22Rv1 (cell line): ENCODE measurements at regions not wholly inside any gene's neighbourhood (a gene's known extent, or its start where the extent isn't known, plus 50 kb on each side); places are given as distances from the start of the nearest gene placed in this dataset.
"Not testable (repeated sequence)": the region's sequence is repeated elsewhere in the genome, so short reads cannot be mapped to it uniquely, and the experiment has no call there.

Source experiments
- H3K27ac ChIP-seq: fragments of 450-650 bp; 2 replicates; pipeline ENCODE4 v1.5.1; 2017
- ZFX ChIP-seq: fragments of 450-650 bp; IDR thresholded peaks from 2 replicates; pipeline ENCODE4 v1.6.1; 2017; ENCODE audit warnings: antibody characterized with exemption, borderline replicate concordance
- TF ChIP-seq, protein P1 (sequence below): fragments of 450-650 bp; IDR thresholded peaks from 2 replicates; pipeline ENCODE4 v1.5.1; 2017; ENCODE audit warnings: mild to moderate bottlenecking

DNA sequence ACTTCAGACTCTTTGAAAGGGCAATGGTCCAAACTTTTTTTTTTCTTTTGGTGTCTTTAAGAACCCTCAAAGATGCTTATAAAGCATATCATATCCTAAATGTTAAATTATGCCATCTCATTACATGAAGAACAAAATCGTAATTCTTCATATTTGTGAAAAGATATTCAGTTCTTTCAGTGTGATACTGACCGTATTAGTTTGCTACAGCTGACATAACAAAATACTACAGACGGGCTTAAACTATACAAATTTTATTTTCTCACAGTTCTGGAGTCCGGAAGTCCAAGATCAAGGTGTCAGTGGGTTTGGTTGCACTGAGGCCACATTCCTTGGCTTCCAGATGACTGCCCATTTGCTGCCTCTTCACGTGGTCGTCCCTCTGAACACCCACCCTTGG, 1377.2 kb upstream of the ZEB2 start:
- no peak overlapping the region for H3K27ac ChIP-seq
- TF ChIP-seq, protein P1, sequence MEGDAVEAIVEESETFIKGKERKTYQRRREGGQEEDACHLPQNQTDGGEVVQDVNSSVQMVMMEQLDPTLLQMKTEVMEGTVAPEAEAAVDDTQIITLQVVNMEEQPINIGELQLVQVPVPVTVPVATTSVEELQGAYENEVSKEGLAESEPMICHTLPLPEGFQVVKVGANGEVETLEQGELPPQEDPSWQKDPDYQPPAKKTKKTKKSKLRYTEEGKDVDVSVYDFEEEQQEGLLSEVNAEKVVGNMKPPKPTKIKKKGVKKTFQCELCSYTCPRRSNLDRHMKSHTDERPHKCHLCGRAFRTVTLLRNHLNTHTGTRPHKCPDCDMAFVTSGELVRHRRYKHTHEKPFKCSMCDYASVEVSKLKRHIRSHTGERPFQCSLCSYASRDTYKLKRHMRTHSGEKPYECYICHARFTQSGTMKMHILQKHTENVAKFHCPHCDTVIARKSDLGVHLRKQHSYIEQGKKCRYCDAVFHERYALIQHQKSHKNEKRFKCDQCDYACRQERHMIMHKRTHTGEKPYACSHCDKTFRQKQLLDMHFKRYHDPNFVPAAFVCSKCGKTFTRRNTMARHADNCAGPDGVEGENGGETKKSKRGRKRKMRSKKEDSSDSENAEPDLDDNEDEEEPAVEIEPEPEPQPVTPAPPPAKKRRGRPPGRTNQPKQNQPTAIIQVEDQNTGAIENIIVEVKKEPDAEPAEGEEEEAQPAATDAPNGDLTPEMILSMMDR: no peak
- no peak for TF ChIP-seq ZFX

DNA sequence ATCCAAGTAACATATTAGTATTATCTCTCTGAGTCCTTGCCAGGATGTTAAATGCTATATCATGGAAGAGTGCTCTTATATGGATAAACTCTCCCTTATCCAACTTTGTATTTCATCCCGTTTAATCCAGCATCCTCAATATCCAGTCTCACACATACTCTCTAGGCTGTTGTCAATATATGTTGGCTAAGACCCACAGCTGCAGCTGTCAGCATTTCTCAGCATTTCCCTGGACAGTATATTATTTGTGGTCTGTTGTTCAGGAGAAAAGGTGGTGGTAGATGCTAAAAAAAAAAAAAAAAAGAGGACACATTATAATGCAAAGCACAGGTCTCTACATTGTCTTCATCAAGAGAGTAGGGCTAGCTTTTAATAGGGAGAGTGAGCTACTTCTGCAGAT, 1368.0 kb upstream of the ZEB2 start:
- TF ChIP-seq, protein P1: no peak
- TF ChIP-seq ZFX: no peak
- no peak overlapping the region for H3K27ac ChIP-seq

DNA sequence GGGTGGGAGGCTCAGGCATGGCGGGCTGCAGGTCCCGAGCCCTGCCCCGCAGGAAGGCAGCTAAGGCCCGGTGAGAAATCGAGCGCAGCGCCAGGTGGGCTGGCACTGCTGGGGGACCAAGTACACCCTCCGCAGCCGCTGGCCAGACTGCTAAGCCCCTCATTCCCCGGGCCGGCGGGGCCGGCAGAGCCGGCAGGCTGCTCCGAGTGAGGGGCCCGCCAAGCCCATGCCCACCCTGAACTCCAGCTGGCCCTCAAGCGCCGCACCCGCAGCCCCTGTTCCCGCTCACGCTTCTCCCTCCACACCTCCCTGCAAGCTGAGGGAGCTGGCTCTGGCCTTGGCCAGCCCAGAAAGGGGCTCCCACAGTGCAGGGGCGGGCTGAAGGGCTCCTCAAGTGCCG, 1361.1 kb upstream of the ZEB2 start:
- H3K27ac ChIP-seq: not testable (repeated sequence)

DNA sequence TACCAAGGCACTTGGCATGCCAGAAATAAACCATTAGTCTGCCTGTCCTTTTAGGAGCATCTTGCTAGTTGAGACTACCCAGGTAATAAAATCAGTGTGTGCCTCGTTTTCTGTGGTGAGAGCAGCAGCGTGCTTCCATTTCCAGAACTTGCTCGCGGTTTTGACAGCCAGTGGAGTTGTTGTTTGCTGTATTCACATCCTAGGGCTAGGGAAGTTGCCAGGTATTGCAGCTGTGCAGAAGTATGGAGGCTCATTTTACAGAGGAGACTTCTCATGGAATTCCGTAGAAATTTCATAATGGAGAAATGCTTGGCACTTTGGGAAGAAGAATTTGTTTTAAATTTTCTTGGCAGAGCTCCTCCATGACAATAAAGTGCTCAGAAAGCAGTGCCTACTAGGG, 1355.1 kb upstream of the ZEB2 start:
- no peak overlapping the region for H3K27ac ChIP-seq
- no peak for TF ChIP-seq ZFX
- TF ChIP-seq, protein P1: no peak

DNA sequence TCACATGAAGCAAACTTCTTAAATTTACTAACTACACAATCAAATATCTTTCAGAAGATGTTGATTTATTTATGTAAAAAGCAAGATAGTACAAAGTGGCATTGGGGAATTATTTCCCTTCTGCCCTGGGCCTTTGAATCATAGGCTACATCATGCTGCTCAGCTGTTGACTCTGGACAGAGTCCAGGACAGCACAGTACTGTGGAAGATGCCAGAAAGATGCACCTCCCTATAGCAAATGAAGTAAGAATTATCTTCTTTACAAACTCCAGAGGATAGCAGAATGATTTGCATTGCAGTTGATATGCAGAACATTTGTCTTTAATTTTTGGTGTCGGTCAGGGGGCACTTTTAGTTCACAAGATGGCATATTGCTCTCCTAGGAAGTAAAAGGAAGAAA, 1354.5 kb upstream of the ZEB2 start:
- no peak overlapping the region for H3K27ac ChIP-seq
- no peak for TF ChIP-seq ZFX
- TF ChIP-seq, protein P1: no peak

DNA sequence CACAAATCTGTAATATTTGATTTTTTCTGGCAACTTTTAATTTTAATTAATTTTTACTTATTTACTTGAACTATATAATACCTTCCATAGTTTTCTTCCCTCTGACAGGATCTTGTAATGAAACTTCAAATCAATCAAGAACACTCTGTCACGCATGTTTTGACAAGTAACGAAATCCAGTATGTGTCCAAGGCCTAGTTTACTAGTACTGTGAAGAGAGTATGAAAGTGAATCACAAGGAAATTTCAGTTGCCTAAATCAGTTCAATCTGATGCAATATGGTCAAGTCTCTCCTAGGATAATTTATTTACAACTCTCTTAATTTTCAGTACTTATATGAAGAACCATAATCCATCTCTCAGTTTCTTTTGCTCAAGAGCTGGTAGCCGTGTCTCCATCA, 1344.6 kb upstream of the ZEB2 start:
- TF ChIP-seq, protein P1: no peak
- no peak for TF ChIP-seq ZFX
- H3K27ac ChIP-seq: no peak overlapping the region

DNA sequence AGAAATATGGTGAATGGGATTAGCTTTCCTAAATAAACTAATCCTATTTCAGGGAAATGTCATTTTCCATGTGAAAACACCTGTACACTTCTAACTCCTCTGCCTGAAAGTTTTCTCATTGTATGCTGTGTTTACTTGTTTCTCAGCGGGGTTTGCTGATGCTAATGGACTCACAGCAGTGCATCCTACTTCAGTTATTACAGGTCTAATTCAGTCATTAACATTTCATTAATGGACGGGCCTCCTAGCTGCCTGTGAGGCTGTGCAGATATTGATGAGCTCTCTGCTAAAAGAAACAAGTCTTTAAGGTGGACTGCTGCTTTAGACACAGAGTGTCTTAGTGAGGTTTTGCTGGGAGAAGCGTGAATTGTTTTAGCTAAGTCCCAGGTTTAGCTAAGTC, 1342.0 kb upstream of the ZEB2 start:
- H3K27ac ChIP-seq: no peak overlapping the region
- no peak for TF ChIP-seq ZFX
- TF ChIP-seq, protein P1: no peak

DNA sequence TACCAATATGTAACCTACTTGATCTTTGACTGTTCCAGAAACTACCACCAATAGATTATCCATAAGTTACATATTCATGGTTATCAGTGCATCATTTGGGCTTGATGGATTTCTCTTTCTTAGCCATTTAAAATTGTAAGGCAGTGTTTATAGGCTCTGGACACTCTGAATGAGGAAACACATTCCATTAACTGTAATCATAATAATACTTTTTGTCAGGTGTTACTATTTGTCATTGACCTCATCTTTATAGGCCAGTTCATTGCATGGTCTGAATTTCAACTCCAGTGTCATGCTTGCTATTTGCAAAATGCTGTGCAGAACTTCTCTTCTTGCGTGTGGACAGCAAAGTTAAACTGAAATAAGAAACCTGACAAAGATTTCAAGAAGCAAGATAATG, 1340.2 kb upstream of the ZEB2 start:
- no peak overlapping the region for H3K27ac ChIP-seq
- TF ChIP-seq, protein P1: no peak
- no peak for TF ChIP-seq ZFX
